H1 (cell line): ENCODE measurements at regions not wholly inside any gene's neighbourhood (a gene's known extent, or its start where the extent isn't known, plus 50 kb on each side); places are given as distances from the start of the nearest gene placed in this dataset.

ENCODE experiments used
- ASH2L ChIP-seq: fragments of 200-600, 300-600 bp; sonication (generic); IDR thresholded peaks from one replicate; pipeline ENCODE4 v1.7.1; 2017; ENCODE audit warnings: low read length
- EZH2 ChIP-seq: fragments of 200-600 bp; sonication (generic); IDR thresholded peaks from 2 replicates; pipeline ENCODE4 v1.7.1; 2012; ENCODE audit warnings: low read depth, mild to moderate bottlenecking, moderate library complexity, low read length, inconsistent platforms; ENCODE audit not compliant: severe bottlenecking
- GABPA ChIP-seq: IDR thresholded peaks from 2 replicates; pipeline ENCODE4 v1.6.1; 2011; ENCODE audit warnings: mild to moderate bottlenecking, low read length, moderate library complexity, borderline replicate concordance; ENCODE audit not compliant: insufficient read depth
- RAD21 ChIP-seq, 2 experiments: IDR thresholded peaks in 1 of 2; conservative IDR thresholded peaks in 1 of 2; 2 replicates each; pipeline ENCODE4 v1.6.1; 2011; ENCODE audit warnings: low read depth in 2 of 2, low read length in 2 of 2, improper control_type of control experiment in 1 of 2, inconsistent platforms in 1 of 2, mild to moderate bottlenecking in 1 of 2, moderate library complexity in 1 of 2
- RXRA ChIP-seq: IDR thresholded peaks from 2 replicates; pipeline ENCODE4 v1.6.1; 2011; ENCODE audit warnings: low read depth, mild to moderate bottlenecking, low read length, moderate library complexity; ENCODE audit not compliant: insufficient read depth
- SIX5 ChIP-seq: IDR thresholded peaks from 2 replicates; pipeline ENCODE4 v1.6.1; 2011; ENCODE audit warnings: mild to moderate bottlenecking, low read depth, low read length

DNA sequence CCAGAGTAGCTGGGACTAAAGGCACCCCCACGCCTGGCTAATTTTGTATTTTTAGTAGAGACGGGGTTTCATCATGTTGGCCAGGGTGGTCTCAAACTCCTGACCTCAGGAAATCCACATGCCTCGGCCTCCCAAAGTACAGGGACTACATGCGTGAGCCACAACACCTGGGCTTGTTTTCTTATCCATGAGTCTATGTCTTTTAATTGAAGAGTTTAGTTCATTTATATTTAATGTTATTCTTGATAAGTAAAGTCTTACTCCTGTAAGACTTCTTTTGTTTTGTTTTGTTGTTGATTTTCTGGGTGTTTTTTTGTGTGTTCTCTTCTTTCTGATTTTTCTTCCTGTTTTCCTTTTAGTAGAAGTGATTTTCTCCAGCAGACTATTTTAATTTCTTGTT, 621.0 kb downstream of the LTN1 start (continued):
- TF ChIP-seq RAD21 (IDR thresholded peaks at IDR 0.05 in 1 of 2, conservative IDR thresholded peaks at IDR 0.05 in 1 of 2; ENCODE audit: low read depth in 2 of 2, low read length in 2 of 2) (no peak), GABPA (no peak), ASH2L (no peak), EZH2 (no peak), RXRA (no peak), SIX5 (no peak)
